SK-N-SH treated with all-trans-retinoic acid at 6 μM for 48 hours (cell line): ENCODE measurements at regions not wholly inside any gene's neighbourhood (a gene's known extent, or its start where the extent isn't known, plus 50 kb on each side); places are given as distances from the start of the nearest gene placed in this dataset.

Experiments used
- ATAC-seq: fragments of 200-7000 bp; cut with Tn5 transposase; 3 replicates; pipeline ENCODE4 v1.9.1; 2020; ENCODE audit warnings: mild to moderate bottlenecking, moderate library complexity
- BACH2 ChIP-seq: fragments of 250-450 bp; sonication (Bioruptor Pico); IDR thresholded peaks from 2 replicates; pipeline ENCODE4 v1.9.0; 2021; ENCODE audit warnings: mild to moderate bottlenecking, borderline replicate concordance
- CREB5 ChIP-seq: fragments of 250-450 bp; sonication (Bioruptor Pico); IDR thresholded peaks from 2 replicates; pipeline ENCODE4 v1.5.1; 2020; ENCODE audit warnings: low read depth, mild to moderate bottlenecking, moderate library complexity
- CSDC2 ChIP-seq: fragments of 250-450 bp; sonication (Bioruptor Pico); IDR thresholded peaks from 2 replicates; pipeline ENCODE4 v1.5.0; 2020; ENCODE audit warnings: mild to moderate bottlenecking, moderate library complexity
- CSRNP3 ChIP-seq: fragments of 250-450 bp; sonication (Bioruptor Pico); IDR thresholded peaks from 2 replicates; pipeline ENCODE4 v1.5.1; 2021; ENCODE audit warnings: mild to moderate bottlenecking, moderate library complexity
- ESRRG ChIP-seq: fragments of 250-450 bp; sonication (Bioruptor Pico); IDR thresholded peaks from 2 replicates; pipeline ENCODE4 v1.6.1; 2021; ENCODE audit warnings: mild to moderate bottlenecking
- GLIS3 ChIP-seq: fragments of 250-450 bp; sonication (Bioruptor Pico); IDR thresholded peaks from 2 replicates; pipeline ENCODE4 v1.5.0; 2020; ENCODE audit warnings: mild to moderate bottlenecking, moderate library complexity
- ISL1 ChIP-seq: fragments of 250-450 bp; sonication (Bioruptor Pico); IDR thresholded peaks from 2 replicates; pipeline ENCODE4 v2.1.2; 2022; ENCODE audit warnings: mild to moderate bottlenecking, moderate library complexity
- OSR1 ChIP-seq: fragments of 250-450 bp; sonication (Bioruptor Pico); IDR thresholded peaks from 2 replicates; pipeline ENCODE4 v1.8.0; 2022; ENCODE audit warnings: moderate library complexity, mild to moderate bottlenecking, inconsistent platforms
- PATZ1 ChIP-seq: fragments of 250-450 bp; sonication (Bioruptor Pico); IDR thresholded peaks from 2 replicates; pipeline ENCODE4 v1.8.0; 2020; ENCODE audit warnings: mild to moderate bottlenecking, moderate library complexity, borderline replicate concordance
- POU6F1 ChIP-seq: fragments of 250-450 bp; sonication (Bioruptor Pico); IDR thresholded peaks from 2 replicates; pipeline ENCODE4 v1.8.0; 2021; ENCODE audit warnings: low read depth, mild to moderate bottlenecking, moderate library complexity, borderline replicate concordance
- PPARA ChIP-seq: fragments of 250-450 bp; sonication (Bioruptor Pico); IDR thresholded peaks from 2 replicates; pipeline ENCODE4 v1.5.0; 2020; ENCODE audit warnings: mild to moderate bottlenecking, borderline replicate concordance
- RARB ChIP-seq: fragments of 250-450 bp; sonication (Bioruptor Pico); IDR thresholded peaks from 2 replicates; pipeline ENCODE4 v1.8.0; 2021; ENCODE audit warnings: mild to moderate bottlenecking, moderate library complexity
- SNAI2 ChIP-seq: fragments of 250-450 bp; sonication (Bioruptor Pico); IDR thresholded peaks from 2 replicates; pipeline ENCODE4 v1.5.0; 2020; ENCODE audit warnings: mild to moderate bottlenecking, moderate library complexity
- TCF4 ChIP-seq: fragments of 250-450 bp; sonication (Bioruptor Pico); IDR thresholded peaks from 2 replicates; pipeline ENCODE4 v1.8.0; 2021; ENCODE audit warnings: mild to moderate bottlenecking, moderate library complexity, borderline replicate concordance
- TOX ChIP-seq: fragments of 250-450 bp; sonication (Bioruptor Pico); IDR thresholded peaks from 2 replicates; pipeline ENCODE4 v1.8.0; 2021; ENCODE audit warnings: mild to moderate bottlenecking, moderate library complexity, borderline replicate concordance
- TSHZ2 ChIP-seq: fragments of 250-450 bp; sonication (Bioruptor Pico); IDR thresholded peaks from 2 replicates; pipeline ENCODE4 v1.5.0; 2020; ENCODE audit warnings: mild to moderate bottlenecking, moderate library complexity
- ZFP3 ChIP-seq: fragments of 250-450 bp; sonication (Bioruptor Pico); IDR thresholded peaks from 2 replicates; pipeline ENCODE4 v1.5.0; 2020; ENCODE audit warnings: mild to moderate bottlenecking, moderate library complexity
- ZFP30 ChIP-seq: fragments of 450-650 bp; formaldehyde crosslinking; IDR thresholded peaks from 2 replicates; pipeline ENCODE4 v1.5.0; 2022; ENCODE audit warnings: mild to moderate bottlenecking, moderate library complexity
- ZNF565 ChIP-seq: fragments of 450-650 bp; formaldehyde crosslinking; conservative IDR thresholded peaks from 2 replicates; pipeline ENCODE4 v1.5.0; 2020; ENCODE audit warnings: low read depth, mild to moderate bottlenecking, moderate library complexity
- ZNF70 ChIP-seq: fragments of 450-650 bp; formaldehyde crosslinking; IDR thresholded peaks from 2 replicates; pipeline ENCODE4 v1.5.0; 2020; ENCODE audit warnings: mild to moderate bottlenecking, moderate library complexity
- ZNF8 ChIP-seq: fragments of 450-650 bp; formaldehyde crosslinking; IDR thresholded peaks from 2 replicates; pipeline ENCODE4 v1.5.0; 2020; ENCODE audit warnings: mild to moderate bottlenecking, moderate library complexity

- TF ChIP-seq PPARA (CRISPR knock-in tag) (no peak), CSRNP3 (CRISPR knock-in tag) (no peak), ESRRG (CRISPR knock-in tag) (no peak), RARB (no peak), POU6F1 (CRISPR knock-in tag) (no peak), ZFP3 (CRISPR knock-in tag) (no peak), CREB5 (CRISPR knock-in tag) (no peak), ZFP30 (CRISPR knock-in tag) (no peak), OSR1 (CRISPR knock-in tag) (no peak), ZNF8 (no peak), ZNF70 (no peak), ZNF565 (CRISPR knock-in tag) (no peak), TCF4 (CRISPR knock-in tag) (no peak)
- no peak for ATAC-seq
Measured at GRCh38 chr7:96825285-96825684, 115.6 kb upstream of the SEM1 start.

GRCh38 chr7:96826089-96826488, 116.4 kb upstream of the SEM1 start:
- TF ChIP-seq ZNF565 (CRISPR knock-in tag) (no peak), TOX (CRISPR knock-in tag) (no peak), POU6F1 (CRISPR knock-in tag) (no peak), SNAI2 (CRISPR knock-in tag) (no peak), CSDC2 (CRISPR knock-in tag) (no peak), ESRRG (CRISPR knock-in tag) (no peak), TCF4 (CRISPR knock-in tag) (no peak), ZNF8 (no peak), ISL1 (CRISPR knock-in tag) (no peak), PPARA (CRISPR knock-in tag) (no peak), OSR1 (CRISPR knock-in tag) (no peak), ZFP3 (CRISPR knock-in tag) (no peak), RARB (no peak), BACH2 (no peak), ZFP30 (CRISPR knock-in tag) (no peak), ZNF70 (no peak), CREB5 (CRISPR knock-in tag) (no peak), TSHZ2 (CRISPR knock-in tag) (no peak), GLIS3 (CRISPR knock-in tag) (no peak), PATZ1 (CRISPR knock-in tag) (no peak)
- no peak for ATAC-seq
